Muscle layer of duodenum (tissue), 2 donors: ENCODE measurements at regions not wholly inside any gene's neighbourhood (a gene's known extent, or its start where the extent isn't known, plus 50 kb on each side); places are given as distances from the start of the nearest gene placed in this dataset.

Source experiments
- H3K27ac ChIP-seq: one replicate; pipeline ENCODE4 v1.7.0; 2013; ENCODE audit warnings: mild to moderate bottlenecking, low read length
- H3K27me3 ChIP-seq: one replicate; pipeline ENCODE4 v1.7.0; 2013; ENCODE audit warnings: low read depth, mild to moderate bottlenecking, control low read depth, low read length
- H3K36me3 ChIP-seq, 2 donors: one replicate each; pipeline ENCODE4 v1.7.0; 2013; ENCODE audit warnings: low read length in 2 of 2, control low read depth in 1 of 2, mild to moderate bottlenecking in 1 of 2; ENCODE audit not compliant: insufficient read depth in 2 of 2, control insufficient read depth in 1 of 2
- H3K4me1 ChIP-seq, 2 donors: one replicate each; pipeline ENCODE4 v1.7.0; 2013; ENCODE audit warnings: low read length in 2 of 2, mild to moderate bottlenecking in 2 of 2, control low read depth in 1 of 2, moderate library complexity in 1 of 2; ENCODE audit not compliant: insufficient read depth in 2 of 2, control insufficient read depth in 1 of 2
- H3K4me3 ChIP-seq, 2 donors: one replicate each; pipeline ENCODE4 v1.7.0; 2013; ENCODE audit warnings: low read length in 2 of 2, low read depth in 1 of 2, mild to moderate bottlenecking in 1 of 2
- H3K9me3 ChIP-seq, 2 donors: one replicate each; pipeline ENCODE4 v1.7.0; 2013; ENCODE audit warnings: low read length in 2 of 2, control low read depth in 1 of 2, mild to moderate bottlenecking in 1 of 2; ENCODE audit not compliant: control insufficient read depth in 1 of 2
- donor health status: healthy.

GRCh38 chr6:12555781-12556180, 160.8 kb upstream of the PHACTR1 start:
- no peak overlapping the region for H3K4me3 ChIP-seq
- H3K4me1 ChIP-seq = no peaks in the 10 kb centered on the region
- H3K9me3 ChIP-seq = peaks cover 0 to 13% of the 10 kb centered on the region in 2 donors
- H3K27ac ChIP-seq = no peak overlapping the region
- no peaks in the 10 kb centered on the region for H3K27me3 ChIP-seq
- no peaks in the 10 kb centered on the region for H3K36me3 ChIP-seq

- no peaks in the 10 kb centered on the region for H3K27me3 ChIP-seq
- H3K4me3 ChIP-seq = no peak overlapping the region
- no peaks in the 10 kb centered on the region for H3K36me3 ChIP-seq
- peaks cover 0 to 21% of the 10 kb centered on the region in 2 donors for H3K9me3 ChIP-seq
- H3K27ac ChIP-seq = no peak overlapping the region
- no peaks in the 10 kb centered on the region for H3K4me1 ChIP-seq
Observed at GRCh38 chr6:12557765-12558164, 158.8 kb upstream of the PHACTR1 start.

- no peaks in the 10 kb centered on the region for H3K27me3 ChIP-seq
- no peaks in the 10 kb centered on the region for H3K36me3 ChIP-seq
- no peaks in the 10 kb centered on the region for H3K4me1 ChIP-seq
- peaks cover 0 to 21% of the 10 kb centered on the region in 2 donors for H3K9me3 ChIP-seq
- H3K4me3 ChIP-seq = no peak overlapping the region
- H3K27ac ChIP-seq = no peak overlapping the region
Observed at GRCh38 chr6:12560315-12560714, 156.3 kb upstream of the PHACTR1 start.

- Histone ChIP-seq H3K9me3 (peaks cover 0 to 6% of the 10 kb centered on the region in 2 donors), H3K27ac (no peak overlapping the region), H3K4me3 (no peak overlapping the region), H3K4me1 (peaks cover 0 to 4% of the 10 kb centered on the region in 2 donors), H3K36me3 (no peaks in the 10 kb centered on the region), H3K27me3 (no peaks in the 10 kb centered on the region)
Observed at GRCh38 chr6:12566618-12567123, 149.9 kb upstream of the PHACTR1 start.

- Histone ChIP-seq H3K27me3 (no peaks in the 10 kb centered on the region), H3K4me1 (peaks cover under 1 to 4% of the 10 kb centered on the region in 2 donors), H3K9me3 (no peaks in the 10 kb centered on the region), H3K36me3 (no peaks in the 10 kb centered on the region), H3K4me3 (no peak overlapping the region), H3K27ac (no peak overlapping the region)
Observed at GRCh38 chr6:12567682-12568081, 148.9 kb upstream of the PHACTR1 start.

GRCh38 chr6:12569646-12570045, 146.9 kb upstream of the PHACTR1 start:
- H3K4me3 ChIP-seq = no peak overlapping the region
- H3K4me1 ChIP-seq = peaks cover 4 to 6% of the 10 kb centered on the region in 2 donors
- no peak overlapping the region for H3K27ac ChIP-seq
- no peaks in the 10 kb centered on the region for H3K36me3 ChIP-seq
- H3K27me3 ChIP-seq = no peaks in the 10 kb centered on the region
- H3K9me3 ChIP-seq = no peaks in the 10 kb centered on the region

- no peak overlapping the region for H3K27ac ChIP-seq
- no peak overlapping the region for H3K4me3 ChIP-seq
- peaks cover 4 to 6% of the 10 kb centered on the region in 2 donors for H3K4me1 ChIP-seq
- H3K27me3 ChIP-seq = no peaks in the 10 kb centered on the region
- no peaks in the 10 kb centered on the region for H3K9me3 ChIP-seq
- no peaks in the 10 kb centered on the region for H3K36me3 ChIP-seq
Observed at GRCh38 chr6:12570461-12571030, 146.0 kb upstream of the PHACTR1 start.

- Histone ChIP-seq H3K27me3 (no peaks in the 10 kb centered on the region), H3K4me3 (no peak overlapping the region), H3K27ac (no peak overlapping the region), H3K9me3 (no peaks in the 10 kb centered on the region), H3K36me3 (no peaks in the 10 kb centered on the region), H3K4me1 (peaks cover 4 to 6% of the 10 kb centered on the region in 2 donors)
Observed at GRCh38 chr6:12572896-12573827, 143.4 kb upstream of the PHACTR1 start.

GRCh38 chr6:12575961-12576360, 140.6 kb upstream of the PHACTR1 start:
- Histone ChIP-seq H3K9me3 (no peaks in the 10 kb centered on the region), H3K4me1 (peaks cover 0 to 6% of the 10 kb centered on the region in 2 donors), H3K27me3 (no peaks in the 10 kb centered on the region), H3K4me3 (no peak overlapping the region), H3K36me3 (no peaks in the 10 kb centered on the region), H3K27ac (no peak overlapping the region)

- no peaks in the 10 kb centered on the region for H3K9me3 ChIP-seq
- no peak overlapping the region for H3K27ac ChIP-seq
- H3K4me1 ChIP-seq = peaks cover 0 to 6% of the 10 kb centered on the region in 2 donors
- no peak overlapping the region for H3K4me3 ChIP-seq
- no peaks in the 10 kb centered on the region for H3K36me3 ChIP-seq
- H3K27me3 ChIP-seq = no peaks in the 10 kb centered on the region
Observed at GRCh38 chr6:12576389-12576788, 140.2 kb upstream of the PHACTR1 start.

GRCh38 chr6:12577124-12577850, 139.3 kb upstream of the PHACTR1 start:
- no peaks in the 10 kb centered on the region for H3K27me3 ChIP-seq
- H3K4me3 ChIP-seq = no peak overlapping the region
- H3K27ac ChIP-seq = no peak overlapping the region
- H3K36me3 ChIP-seq = no peaks in the 10 kb centered on the region
- peaks cover 0 to 6% of the 10 kb centered on the region in 2 donors for H3K4me1 ChIP-seq
- H3K9me3 ChIP-seq = no peaks in the 10 kb centered on the region
